22Rv1 (cell line): ENCODE measurements at regions not wholly inside any gene's neighbourhood (a gene's known extent, or its start where the extent isn't known, plus 50 kb on each side); places are given as distances from the start of the nearest gene placed in this dataset.

Experiments
- CTCF ChIP-seq: fragments of 450-650 bp; IDR thresholded peaks from 2 replicates; pipeline ENCODE4 v1.5.1; 2017; ENCODE audit warnings: mild to moderate bottlenecking
- ZFX ChIP-seq: fragments of 450-650 bp; IDR thresholded peaks from 2 replicates; pipeline ENCODE4 v1.6.1; 2017; ENCODE audit warnings: antibody characterized with exemption, borderline replicate concordance

GRCh38 chr13:103812971-103813370 lies 746.8 kb upstream of the SLC10A2 start:
- TF ChIP-seq CTCF, result no peak
- no peak for TF ChIP-seq ZFX
